Astrocyte (in vitro differentiated cells and primary cell): ENCODE measurements at regions not wholly inside any gene's neighbourhood (a gene's known extent, or its start where the extent isn't known, plus 50 kb on each side); places are given as distances from the start of the nearest gene placed in this dataset.
A peak's percentile ranks its signal among the peaks of the same experiment; 100 is the strongest.

ENCODE experiments used
- DNase-seq: peaks from one replicate; pipeline ENCODE4 v3.0.0-alpha.2; 2010; ENCODE audit warnings: low read depth
- FAIRE-seq: peaks from 2 replicates; lab custom pipeline; 2011; peaks lifted over from hg19 to GRCh38; lab: Jason Lieb, UNC
- H2AFZ ChIP-seq: 2 replicates; pipeline ENCODE4 v1.6.0; 2012; ENCODE audit warnings: low read depth, low read length, inconsistent platforms
- H3K27ac ChIP-seq: 2 replicates; pipeline ENCODE4 v1.5.1; 2011; ENCODE audit warnings: low read depth, low read length, inconsistent platforms
- H3K27me3 ChIP-seq: 2 replicates; pipeline ENCODE4 v1.6.0; 2011; ENCODE audit warnings: low read length, inconsistent platforms; ENCODE audit not compliant: insufficient read depth
- H3K36me3 ChIP-seq: 2 replicates; pipeline ENCODE4 v1.5.1; 2011; ENCODE audit warnings: low read length, inconsistent platforms; ENCODE audit not compliant: insufficient read depth
- H3K4me1 ChIP-seq: 2 replicates; pipeline ENCODE4 v1.5.1; 2011; ENCODE audit warnings: low read length, inconsistent platforms; ENCODE audit not compliant: insufficient read depth
- H3K4me2 ChIP-seq: 2 replicates; pipeline ENCODE4 v1.6.0; 2012; ENCODE audit warnings: low read length, inconsistent platforms
- H3K4me3 ChIP-seq: 2 replicates; pipeline ENCODE4 v1.5.1; 2011; ENCODE audit warnings: low read depth, mild to moderate bottlenecking, low read length, inconsistent platforms; ENCODE audit not compliant: insufficient read depth
- H3K79me2 ChIP-seq: 2 replicates; pipeline ENCODE4 v1.6.0; 2012; ENCODE audit warnings: mild to moderate bottlenecking, low read length, inconsistent platforms; ENCODE audit not compliant: insufficient read depth
- H3K9ac ChIP-seq: 2 replicates; pipeline ENCODE4 v1.6.0; 2012; ENCODE audit warnings: mild to moderate bottlenecking, low read length, inconsistent platforms
- H3K9me3 ChIP-seq: 2 replicates; pipeline ENCODE4 v1.5.1; 2012; ENCODE audit warnings: low read depth, mild to moderate bottlenecking, low read length, inconsistent platforms; ENCODE audit not compliant: insufficient read depth
- H4K20me1 ChIP-seq: 2 replicates; pipeline ENCODE4 v1.6.0; 2012; ENCODE audit warnings: low read length, inconsistent platforms; ENCODE audit not compliant: insufficient read depth
- H3K27ac Mint-ChIP-seq: one replicate; pipeline ENCODE4 v1.8.0; 2021; ENCODE audit warnings: mild to moderate bottlenecking, mixed read lengths; ENCODE audit not compliant: unreplicated experiment
- H3K27me3 Mint-ChIP-seq: one replicate; pipeline ENCODE4 v1.8.0; 2021; ENCODE audit warnings: low read depth, mixed read lengths; ENCODE audit not compliant: unreplicated experiment
- H3K36me3 Mint-ChIP-seq: one replicate; pipeline ENCODE4 v1.8.0; 2021; ENCODE audit warnings: low read depth, mixed read lengths; ENCODE audit not compliant: unreplicated experiment
- H3K4me1 Mint-ChIP-seq: one replicate; pipeline ENCODE4 v1.8.0; 2021; ENCODE audit warnings: low read depth, mixed read lengths; ENCODE audit not compliant: unreplicated experiment
- H3K4me3 Mint-ChIP-seq: one replicate; pipeline ENCODE4 v1.8.0; 2021; ENCODE audit warnings: mild to moderate bottlenecking, moderate library complexity, mixed read lengths; ENCODE audit not compliant: unreplicated experiment
- H3K9me3 Mint-ChIP-seq: one replicate; pipeline ENCODE4 v1.8.0; 2021; ENCODE audit warnings: mild to moderate bottlenecking, mixed read lengths; ENCODE audit not compliant: unreplicated experiment
- EZH2 ChIP-seq: IDR thresholded peaks from 2 replicates; pipeline ENCODE4 v1.6.1; 2012; ENCODE audit warnings: mild to moderate bottlenecking, low read length, inconsistent platforms; ENCODE audit not compliant: insufficient read depth
- TF ChIP-seq, protein P1 (sequence below): IDR thresholded peaks from 2 replicates; pipeline ENCODE4 v1.5.1; 2011; ENCODE audit warnings: low read depth, mild to moderate bottlenecking, inconsistent platforms, low read length, moderate library complexity; ENCODE audit not compliant: insufficient read depth

DNA sequence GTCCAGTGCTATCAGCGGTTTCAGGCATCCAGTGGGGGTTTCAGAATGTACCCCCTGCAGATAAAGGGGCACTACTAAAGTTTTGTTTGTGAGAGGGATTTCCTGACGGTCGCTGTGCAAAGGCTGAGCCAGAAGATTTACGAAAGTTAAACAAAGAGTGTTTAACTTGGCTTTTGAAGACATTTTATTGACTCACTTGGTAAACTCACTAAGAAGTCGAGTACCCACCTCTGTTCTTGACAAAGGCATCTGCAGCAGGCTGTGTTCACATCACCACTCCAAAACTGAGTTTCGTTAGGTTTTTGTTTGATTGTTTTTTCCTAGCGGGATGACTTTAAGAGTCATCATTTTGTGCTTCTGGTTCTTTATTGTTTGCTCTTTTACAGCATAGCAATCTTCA is 143.9 kb upstream of the TBL1X start:
- no peak for FAIRE-seq

DNA sequence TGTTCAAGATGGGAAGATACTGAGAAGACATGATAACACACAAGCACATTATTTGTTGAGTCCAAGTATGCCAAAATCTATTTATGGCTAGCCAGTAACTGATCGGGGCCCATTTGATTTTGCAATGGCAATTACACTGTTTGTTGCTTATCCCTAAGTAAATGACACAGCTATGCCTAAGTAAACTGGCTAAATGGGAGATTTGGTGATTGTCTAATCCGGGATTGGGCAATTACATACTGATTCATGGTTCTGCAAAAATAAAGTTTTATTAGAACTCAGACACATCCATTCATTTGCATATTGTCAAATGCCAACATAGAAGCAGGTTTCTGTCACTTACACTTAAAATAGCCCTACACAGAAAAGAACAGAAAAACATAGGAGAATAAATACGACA is 140.2 kb upstream of the TBL1X start:
- no peak for FAIRE-seq

More for the DNA sequence above, 143.9 kb upstream of the TBL1X start:
- Histone ChIP-seq H3K4me1 (peaks cover 5% of the 10 kb centered on the region), H3K27ac (no peak overlapping the region), H3K9me3 (no peaks in the 10 kb centered on the region), H4K20me1 (no peaks in the 10 kb centered on the region), H3K4me3 (no peak overlapping the region), H3K4me2 (peak overlapping the region; percentile 14), H3K79me2 (no peaks in the 10 kb centered on the region), H3K9ac (no peak overlapping the region), H3K27me3 (no peaks in the 10 kb centered on the region), H2AFZ (no peak overlapping the region), H3K36me3 (no peaks in the 10 kb centered on the region)
- Mint-ChIP-seq H3K4me3 (no peak overlapping the region), H3K27ac (no peak overlapping the region), H3K27me3 (no peaks in the 10 kb centered on the region), H3K36me3 (no peaks in the 10 kb centered on the region), H3K9me3 (no peaks in the 10 kb centered on the region), H3K4me1 (peaks cover 2% of the 10 kb centered on the region)
- TF ChIP-seq, protein P1, sequence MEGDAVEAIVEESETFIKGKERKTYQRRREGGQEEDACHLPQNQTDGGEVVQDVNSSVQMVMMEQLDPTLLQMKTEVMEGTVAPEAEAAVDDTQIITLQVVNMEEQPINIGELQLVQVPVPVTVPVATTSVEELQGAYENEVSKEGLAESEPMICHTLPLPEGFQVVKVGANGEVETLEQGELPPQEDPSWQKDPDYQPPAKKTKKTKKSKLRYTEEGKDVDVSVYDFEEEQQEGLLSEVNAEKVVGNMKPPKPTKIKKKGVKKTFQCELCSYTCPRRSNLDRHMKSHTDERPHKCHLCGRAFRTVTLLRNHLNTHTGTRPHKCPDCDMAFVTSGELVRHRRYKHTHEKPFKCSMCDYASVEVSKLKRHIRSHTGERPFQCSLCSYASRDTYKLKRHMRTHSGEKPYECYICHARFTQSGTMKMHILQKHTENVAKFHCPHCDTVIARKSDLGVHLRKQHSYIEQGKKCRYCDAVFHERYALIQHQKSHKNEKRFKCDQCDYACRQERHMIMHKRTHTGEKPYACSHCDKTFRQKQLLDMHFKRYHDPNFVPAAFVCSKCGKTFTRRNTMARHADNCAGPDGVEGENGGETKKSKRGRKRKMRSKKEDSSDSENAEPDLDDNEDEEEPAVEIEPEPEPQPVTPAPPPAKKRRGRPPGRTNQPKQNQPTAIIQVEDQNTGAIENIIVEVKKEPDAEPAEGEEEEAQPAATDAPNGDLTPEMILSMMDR: no peak
- TF ChIP-seq EZH2: no peak
- peak; percentile 45 for DNase-seq

DNA sequence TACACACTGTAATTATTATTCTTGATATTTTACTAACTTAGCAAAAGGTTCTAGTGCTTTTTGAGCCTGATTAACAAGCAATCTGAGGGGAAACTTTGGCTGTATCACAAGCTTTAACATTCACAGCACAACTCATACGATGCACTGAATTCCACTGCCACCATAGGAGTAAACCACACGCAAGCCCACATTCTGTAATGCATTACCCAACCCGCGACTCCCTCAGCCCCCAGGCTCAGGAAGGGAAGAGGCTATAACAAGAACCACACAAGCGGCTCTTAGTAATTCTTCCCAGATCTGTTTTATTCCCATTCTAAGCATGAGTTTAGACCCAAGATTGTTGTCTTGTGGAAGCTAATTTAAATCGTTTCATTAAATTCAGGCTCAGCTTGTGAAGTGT is 138.5 kb upstream of the TBL1X start:
- H3K36me3 Mint-ChIP-seq: no peaks in the 10 kb centered on the region
- no peaks in the 10 kb centered on the region for H3K9me3 Mint-ChIP-seq
- no peak overlapping the region for H3K4me3 Mint-ChIP-seq
- Histone ChIP-seq H3K4me2 (no peak overlapping the region), H3K27me3 (no peaks in the 10 kb centered on the region), H4K20me1 (no peaks in the 10 kb centered on the region), H3K27ac (no peak overlapping the region), H3K4me1 (peaks cover 9% of the 10 kb centered on the region), H3K9ac (no peak overlapping the region), H3K4me3 (no peak overlapping the region), H2AFZ (no peak overlapping the region), H3K9me3 (no peaks in the 10 kb centered on the region), H3K36me3 (no peaks in the 10 kb centered on the region), H3K79me2 (no peaks in the 10 kb centered on the region)
- H3K27me3 Mint-ChIP-seq: peaks cover 2% of the 10 kb centered on the region
- FAIRE-seq (no peak), DNase-seq (peak; percentile 25)
- no peak for TF ChIP-seq EZH2
- TF ChIP-seq, protein P1: no peak
- H3K4me1 Mint-ChIP-seq: peaks cover 23% of the 10 kb centered on the region
- peak overlapping the region; percentile 83 for H3K27ac Mint-ChIP-seq

More for the DNA sequence above, 140.2 kb upstream of the TBL1X start:
- Mint-ChIP-seq H3K36me3 (no peaks in the 10 kb centered on the region), H3K27me3 (peaks cover 2% of the 10 kb centered on the region), H3K9me3 (no peaks in the 10 kb centered on the region), H3K4me3 (no peak overlapping the region), H3K27ac (no peak overlapping the region), H3K4me1 (peaks cover 23% of the 10 kb centered on the region)
- no peak for DNase-seq
- Histone ChIP-seq H3K79me2 (no peaks in the 10 kb centered on the region), H3K9ac (no peak overlapping the region), H3K27ac (no peak overlapping the region), H3K36me3 (no peaks in the 10 kb centered on the region), H3K27me3 (no peaks in the 10 kb centered on the region), H4K20me1 (no peaks in the 10 kb centered on the region), H3K9me3 (no peaks in the 10 kb centered on the region), H3K4me1 (peaks cover 14% of the 10 kb centered on the region), H3K4me3 (no peak overlapping the region), H2AFZ (no peak overlapping the region), H3K4me2 (no peak overlapping the region)
- TF ChIP-seq EZH2: no peak
- TF ChIP-seq, protein P1: no peak
